ENCODE measurements at regions not wholly inside any gene's neighbourhood (a gene's known extent, or its start where the extent isn't known, plus 50 kb on each side); places are given as distances from the start of the nearest gene placed in this dataset.

GRCh38 chr2:14511541-14511940 lies 121.0 kb upstream of the LRATD1 start:
- in situ Hi-C loops (cut with HindIII; ENCODE audit: extremely low pct_ligation_motif_present, low pct_unique_long_range_greater_than_20kb) (no loop called here), intact Hi-C loops (cut with micrococcal nuclease; ENCODE audit: unreplicated experiment) (no loop called here)
- H3K9ac ChIP-seq (ENCODE audit: insufficient read depth, low read depth, low read length), result no peak overlapping the region
- TF ChIP-seq ZNF17 (CRISPR knock-in tag; IDR thresholded peaks at IDR 0.05) (no peak), ZC3H13 (CRISPR knock-in tag; IDR thresholded peaks at IDR 0.05) (no peak), U2AF1 (optimal IDR thresholded peaks at IDR 0.05; ENCODE audit: low read depth, low read length) (no peak), ZNF720 (CRISPR knock-in tag; IDR thresholded peaks at IDR 0.05) (no peak), MXD3 (CRISPR knock-in tag; IDR thresholded peaks at IDR 0.05) (no peak), ZNF512B (CRISPR knock-in tag; IDR thresholded peaks at IDR 0.05; ENCODE audit: borderline replicate concordance) (no peak), RFX1 (IDR thresholded peaks at IDR 0.05) (no peak)
- H3K79me2 ChIP-seq (ENCODE audit: insufficient read depth, low read length), result no peaks in the 10 kb centered on the region
- no peak overlapping the region for H3K4me2 ChIP-seq (ENCODE audit: low read depth, low read length)
- ChIA-PET CTCF (ENCODE audit: low intra/inter-chr PET ratio, low total read pairs) (no interaction called here), POLR2A (no interaction called here)
- no peaks in the 10 kb centered on the region for H4K20me1 ChIP-seq (ENCODE audit: insufficient read depth, low read length)
- DNase-seq (ENCODE audit: low spot score), result no peak
- no peak overlapping the region for H3K4me3 ChIP-seq (replicated peaks in 1 of 3; ENCODE audit: insufficient read depth in 1 of 3, low read depth in 2 of 3, low read length in 3 of 3)
- H3K36me3 ChIP-seq (replicated peaks in 1 of 2; ENCODE audit: control insufficient read depth in 1 of 2, insufficient read depth in 2 of 2, low read length in 2 of 2), result no peaks in the 10 kb centered on the region
- 40% methylated on average over 4 of the region's 4 CpGs for WGBS (ENCODE audit: low lambda C conversion rate)
- H3K4me1 ChIP-seq (ENCODE audit: insufficient read depth, low read length), result no peaks in the 10 kb centered on the region
- FAIRE-seq, result no peak
- peaks cover 72% of the 10 kb centered on the region for H3K9me3 ChIP-seq (ENCODE audit: low read length)
- H2AFZ ChIP-seq (ENCODE audit: low read length), result no peak overlapping the region
- ATAC-seq, result no peak
- no peaks in the 10 kb centered on the region for H3K27me3 ChIP-seq (ENCODE audit: control insufficient read depth in 1 of 2, insufficient read depth in 2 of 2, low read length in 2 of 2)
- no TSS peak for BruUV-seq (replicated peaks)
- H3K27ac ChIP-seq (ENCODE audit: extremely low read length, insufficient read depth, low read length), result no peak overlapping the region

All from HepG2 (cell line).